SU-DHL-6 (cell line): ENCODE measurements at regions not wholly inside any gene's neighbourhood (a gene's known extent, or its start where the extent isn't known, plus 50 kb on each side); places are given as distances from the start of the nearest gene placed in this dataset.

Experiments used
- H2AFZ ChIP-seq: fragments of 200-600 bp; sonication (generic); 2 replicates; pipeline ENCODE4 v1.6.1; 2014; ENCODE audit warnings: low read depth, mild to moderate bottlenecking, moderate library complexity, mixed read lengths, antibody characterized with exemption, low read length; ENCODE audit not compliant: severe bottlenecking
- H3F3A ChIP-seq: fragments of 200-600 bp; shearing (Covaris generic); 2 replicates; pipeline ENCODE4 v1.6.0; 2016; ENCODE audit warnings: antibody characterized with exemption, mild to moderate bottlenecking; ENCODE audit not compliant: insufficient read depth
- H3K27ac ChIP-seq: fragments of 200-600 bp; sonication (generic); 2 replicates; pipeline ENCODE4 v1.5.1; 2016; ENCODE audit warnings: low read depth, mild to moderate bottlenecking, low read length, moderate library complexity, mixed read lengths
- H3K27me3 ChIP-seq: fragments of 200-600 bp; sonication (generic), shearing (Covaris generic); 2 replicates; pipeline ENCODE4 v1.6.0; 2014; ENCODE audit warnings: mild to moderate bottlenecking, low read length
- H3K36me3 ChIP-seq: fragments of 200-600 bp; sonication (generic); 2 replicates; pipeline ENCODE4 v1.6.1; 2014; ENCODE audit warnings: mild to moderate bottlenecking, low read length, mixed read lengths
- H3K4me2 ChIP-seq: fragments of 300-600, 200-600 bp; shearing (Covaris generic), sonication (generic); 2 replicates; pipeline ENCODE4 v1.6.0; 2014; ENCODE audit warnings: low read length, low read depth, mild to moderate bottlenecking; ENCODE audit not compliant: poor library complexity, severe bottlenecking
- H3K4me3 ChIP-seq: fragments of 200-600 bp; sonication (generic); 2 replicates; pipeline ENCODE4 v1.5.1; 2014; ENCODE audit warnings: antibody characterized with exemption, low read length, mild to moderate bottlenecking, mixed read lengths; ENCODE audit not compliant: insufficient read depth, poor library complexity, severe bottlenecking
- H3K79me2 ChIP-seq: fragments of 200-600 bp; sonication (generic); 2 replicates; pipeline ENCODE4 v1.6.1; 2014; ENCODE audit warnings: mild to moderate bottlenecking, low read length, moderate library complexity; ENCODE audit not compliant: insufficient read depth
- H3K9ac ChIP-seq: fragments of 200-600 bp; sonication (generic); 2 replicates; pipeline ENCODE4 v1.7.0; 2014; ENCODE audit warnings: mild to moderate bottlenecking, low read length
- H3K9me2 ChIP-seq: fragments of 200-600 bp; sonication (generic); replicated peaks from 2 replicates; pipeline ENCODE4 v1.6.1; 2014; ENCODE audit warnings: low read length; ENCODE audit not compliant: insufficient read depth
- H3K9me3 ChIP-seq: fragments of 200-600 bp; sonication (generic); 2 replicates; pipeline ENCODE4 v1.6.1; 2014; ENCODE audit warnings: low read length, mixed read lengths; ENCODE audit not compliant: insufficient read depth
- H4K20me1 ChIP-seq: fragments of 200-600 bp; sonication (generic); 2 replicates; pipeline ENCODE4 v1.6.1; 2014; ENCODE audit warnings: low read depth, mild to moderate bottlenecking, antibody characterized with exemption, low read length, moderate library complexity, mixed read lengths
- EZH2phosphoT487 ChIP-seq: fragments of 200-600 bp; sonication (generic), shearing (Covaris generic); conservative IDR thresholded peaks from 2 replicates; pipeline ENCODE4 v1.6.1; 2018; ENCODE audit warnings: mild to moderate bottlenecking, antibody characterized with exemption, low read length, moderate library complexity, mixed read lengths
- TF ChIP-seq, protein P1 (sequence below): fragments of 200-600 bp; sonication (generic); IDR thresholded peaks from one replicate; pipeline ENCODE4 v1.5.1; 2017; ENCODE audit warnings: antibody characterized with exemption, mild to moderate bottlenecking, low read length, moderate library complexity; ENCODE audit not compliant: insufficient read depth, poor library complexity, severe bottlenecking

DNA sequence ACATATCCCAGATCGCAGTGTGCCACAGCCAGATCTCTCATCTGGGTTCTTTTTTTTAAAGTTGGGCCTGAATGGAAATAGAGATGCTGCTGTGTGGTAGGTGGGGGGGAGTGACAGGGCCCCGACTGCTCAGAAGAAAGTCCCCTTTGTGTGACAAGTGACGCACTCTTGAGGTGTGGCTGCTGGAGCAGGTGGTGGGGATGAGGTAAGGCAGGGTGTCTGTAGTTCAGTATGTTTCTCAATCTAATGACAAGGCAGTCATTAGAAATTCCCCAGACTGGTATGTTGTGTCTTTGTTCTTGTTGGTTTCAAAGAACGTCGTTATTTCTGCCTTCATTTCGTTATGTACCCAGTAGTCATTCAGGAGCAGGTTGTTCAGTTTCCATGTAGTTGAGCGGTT is 128.8 kb upstream of the TACR1 start:
- Histone ChIP-seq H3K4me3 (no peak overlapping the region), H2AFZ (no peak overlapping the region), H3K9ac (no peak overlapping the region), H3K9me3 (no peaks in the 10 kb centered on the region), H3K27me3 (no peaks in the 10 kb centered on the region), H3K27ac (no peak overlapping the region), H4K20me1 (no peaks in the 10 kb centered on the region), H3K79me2 (no peaks in the 10 kb centered on the region), H3F3A (no peaks in the 10 kb centered on the region), H3K9me2 (no peaks in the 10 kb centered on the region), H3K4me2 (no peak overlapping the region), H3K36me3 (no peaks in the 10 kb centered on the region)
- TF ChIP-seq EZH2phosphoT487, result no peak
- TF ChIP-seq, protein P1, sequence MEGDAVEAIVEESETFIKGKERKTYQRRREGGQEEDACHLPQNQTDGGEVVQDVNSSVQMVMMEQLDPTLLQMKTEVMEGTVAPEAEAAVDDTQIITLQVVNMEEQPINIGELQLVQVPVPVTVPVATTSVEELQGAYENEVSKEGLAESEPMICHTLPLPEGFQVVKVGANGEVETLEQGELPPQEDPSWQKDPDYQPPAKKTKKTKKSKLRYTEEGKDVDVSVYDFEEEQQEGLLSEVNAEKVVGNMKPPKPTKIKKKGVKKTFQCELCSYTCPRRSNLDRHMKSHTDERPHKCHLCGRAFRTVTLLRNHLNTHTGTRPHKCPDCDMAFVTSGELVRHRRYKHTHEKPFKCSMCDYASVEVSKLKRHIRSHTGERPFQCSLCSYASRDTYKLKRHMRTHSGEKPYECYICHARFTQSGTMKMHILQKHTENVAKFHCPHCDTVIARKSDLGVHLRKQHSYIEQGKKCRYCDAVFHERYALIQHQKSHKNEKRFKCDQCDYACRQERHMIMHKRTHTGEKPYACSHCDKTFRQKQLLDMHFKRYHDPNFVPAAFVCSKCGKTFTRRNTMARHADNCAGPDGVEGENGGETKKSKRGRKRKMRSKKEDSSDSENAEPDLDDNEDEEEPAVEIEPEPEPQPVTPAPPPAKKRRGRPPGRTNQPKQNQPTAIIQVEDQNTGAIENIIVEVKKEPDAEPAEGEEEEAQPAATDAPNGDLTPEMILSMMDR, result no peak

DNA sequence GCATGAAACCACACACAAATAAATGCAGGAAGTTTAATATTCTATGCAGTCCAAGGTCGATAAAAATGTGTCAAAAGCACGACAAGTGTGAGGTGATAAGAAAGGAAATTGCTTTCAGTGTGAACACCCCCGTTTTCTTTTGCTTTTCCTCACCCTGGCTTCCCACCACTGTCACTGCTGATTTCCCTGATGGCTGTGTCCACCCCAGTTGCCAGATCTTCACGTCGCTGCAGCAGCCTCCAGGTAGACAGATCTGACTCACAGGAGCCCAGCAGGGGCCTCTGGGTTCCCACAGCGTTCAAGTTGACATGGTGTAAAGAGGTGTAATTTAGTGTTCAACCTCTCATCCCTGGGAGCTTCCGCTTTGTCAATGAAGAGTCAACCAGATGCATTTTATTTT is 128.0 kb upstream of the TACR1 start:
- Histone ChIP-seq H2AFZ (no peak overlapping the region), H3K9ac (no peak overlapping the region), H3K27ac (no peak overlapping the region), H3K9me3 (no peaks in the 10 kb centered on the region), H4K20me1 (no peaks in the 10 kb centered on the region), H3K4me2 (no peak overlapping the region), H3F3A (no peaks in the 10 kb centered on the region), H3K27me3 (no peaks in the 10 kb centered on the region), H3K79me2 (no peaks in the 10 kb centered on the region), H3K36me3 (no peaks in the 10 kb centered on the region), H3K9me2 (no peaks in the 10 kb centered on the region), H3K4me3 (no peak overlapping the region)
- TF ChIP-seq EZH2phosphoT487, result no peak
- TF ChIP-seq, protein P1, result no peak

DNA sequence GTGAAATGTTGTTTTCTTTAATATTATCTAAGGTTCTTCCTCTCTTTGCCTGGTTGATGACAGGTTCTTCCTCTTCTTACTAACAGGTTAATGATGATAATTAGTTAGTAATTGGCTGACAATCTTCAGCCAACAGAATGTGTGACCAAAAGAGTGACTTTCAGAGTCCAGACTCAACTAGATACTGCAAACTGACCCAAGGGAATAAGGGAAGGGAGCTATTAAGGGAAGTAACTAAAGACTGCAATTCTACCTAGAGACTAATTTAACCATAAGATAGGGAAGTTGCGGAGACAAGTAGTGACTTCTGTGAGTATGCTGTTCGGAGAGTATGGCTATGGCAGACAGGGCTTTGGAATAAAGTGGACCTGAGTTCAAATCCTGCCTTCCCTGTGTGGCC is 127.3 kb upstream of the TACR1 start:
- no peak overlapping the region for H3K9ac ChIP-seq
- H3K79me2 ChIP-seq, result no peaks in the 10 kb centered on the region

More for the DNA sequence above, 127.3 kb upstream of the TACR1 start:
- TF ChIP-seq EZH2phosphoT487, result no peak
- TF ChIP-seq, protein P1, result no peak
- Histone ChIP-seq H2AFZ (no peak overlapping the region), H3K36me3 (no peaks in the 10 kb centered on the region), H3K9me2 (no peaks in the 10 kb centered on the region), H4K20me1 (no peaks in the 10 kb centered on the region), H3K4me3 (no peak overlapping the region), H3K4me2 (no peak overlapping the region), H3F3A (no peaks in the 10 kb centered on the region), H3K27me3 (no peaks in the 10 kb centered on the region), H3K27ac (no peak overlapping the region), H3K9me3 (no peaks in the 10 kb centered on the region)
